Glomerular endothelial cell (primary cell): ENCODE measurements at regions not wholly inside any gene's neighbourhood (a gene's known extent, or its start where the extent isn't known, plus 50 kb on each side); places are given as distances from the start of the nearest gene placed in this dataset.
"Not testable (repeated sequence)": the region's sequence is repeated elsewhere in the genome, so short reads cannot be mapped to it uniquely, and the experiment has no call there.

Experiments
- DNase-seq: peaks from one replicate; pipeline ENCODE4 v3.0.0-alpha.2; 2011; ENCODE audit warnings: low read depth, low spot score; ENCODE audit errors: extremely low read depth

DNA sequence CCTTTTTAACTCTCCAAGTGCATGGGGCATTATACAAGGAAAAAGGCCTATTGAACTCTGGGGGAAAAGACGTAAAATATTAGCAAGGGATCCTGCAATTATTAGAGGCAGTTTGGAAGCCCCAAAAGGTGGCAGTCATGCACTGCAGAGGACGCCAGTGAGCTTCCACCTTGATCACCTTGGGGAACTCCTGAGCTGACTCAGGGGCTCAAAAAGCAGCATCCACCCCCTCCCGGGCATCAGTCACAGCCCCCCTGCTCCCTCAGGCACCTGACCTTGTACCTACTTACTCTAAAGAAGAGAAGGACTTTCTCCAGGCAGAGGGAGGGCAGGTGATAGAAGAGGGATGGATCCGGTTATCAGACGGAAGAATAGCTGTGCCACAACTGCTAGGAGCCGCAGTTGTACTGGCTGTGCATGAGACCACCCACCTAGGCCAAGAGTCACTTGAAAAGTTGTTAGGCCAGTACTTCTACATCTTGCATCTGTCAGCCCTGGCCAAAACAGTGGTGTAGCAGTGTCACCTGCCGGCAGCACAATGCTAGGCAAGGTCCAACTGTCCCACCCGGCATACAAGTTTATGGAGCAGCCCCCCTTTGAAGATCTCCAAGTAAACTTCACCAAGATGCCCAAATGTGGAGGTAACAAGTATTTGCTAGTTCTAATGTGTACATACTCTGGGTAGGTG is 601.6 kb downstream of the UQCRFS1 start:
- DNase-seq, result not testable (repeated sequence)

- no peak for DNase-seq
These were observed 602.2 kb downstream of the UQCRFS1 start for GRCh38 chr19:28610731-28611130.

GRCh38 chr19:28609944-28610343 is 603.0 kb downstream of the UQCRFS1 start:
- DNase-seq, result no peak

DNA sequence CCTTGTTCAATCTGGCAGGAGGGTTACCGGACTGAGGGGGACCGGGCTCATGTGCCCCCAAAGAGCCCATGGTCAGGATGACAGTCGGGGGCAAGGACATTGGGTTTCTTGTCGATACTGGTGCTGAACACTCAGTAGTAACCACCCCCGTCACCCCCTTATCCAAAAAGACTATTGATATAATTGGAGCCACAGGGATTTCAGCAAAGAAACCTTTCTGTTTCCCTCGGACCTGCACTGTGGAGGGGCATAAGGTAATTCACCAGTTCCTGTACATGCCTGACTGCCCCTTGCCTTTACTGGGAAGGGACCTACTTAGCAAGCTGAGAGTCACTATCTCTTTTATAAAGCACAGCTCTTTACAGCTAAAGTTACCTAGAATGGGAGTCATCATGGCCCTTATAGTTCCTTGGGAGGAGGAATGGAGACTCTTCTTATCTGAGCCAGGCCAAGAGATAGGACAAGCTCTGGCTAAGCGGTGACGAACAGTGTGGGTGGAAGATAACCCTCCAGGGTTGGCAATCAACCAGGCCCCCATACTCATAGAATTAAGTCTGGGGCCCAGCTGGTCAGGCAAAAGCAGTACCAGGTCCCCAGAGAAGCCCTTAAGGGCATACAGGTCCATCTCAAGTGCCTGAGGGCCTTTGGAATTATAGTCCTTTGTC is 603.7 kb downstream of the UQCRFS1 start:
- no peak for DNase-seq

- no peak for DNase-seq
These were observed 604.7 kb downstream of the UQCRFS1 start for GRCh38 chr19:28608292-28608691.

DNA sequence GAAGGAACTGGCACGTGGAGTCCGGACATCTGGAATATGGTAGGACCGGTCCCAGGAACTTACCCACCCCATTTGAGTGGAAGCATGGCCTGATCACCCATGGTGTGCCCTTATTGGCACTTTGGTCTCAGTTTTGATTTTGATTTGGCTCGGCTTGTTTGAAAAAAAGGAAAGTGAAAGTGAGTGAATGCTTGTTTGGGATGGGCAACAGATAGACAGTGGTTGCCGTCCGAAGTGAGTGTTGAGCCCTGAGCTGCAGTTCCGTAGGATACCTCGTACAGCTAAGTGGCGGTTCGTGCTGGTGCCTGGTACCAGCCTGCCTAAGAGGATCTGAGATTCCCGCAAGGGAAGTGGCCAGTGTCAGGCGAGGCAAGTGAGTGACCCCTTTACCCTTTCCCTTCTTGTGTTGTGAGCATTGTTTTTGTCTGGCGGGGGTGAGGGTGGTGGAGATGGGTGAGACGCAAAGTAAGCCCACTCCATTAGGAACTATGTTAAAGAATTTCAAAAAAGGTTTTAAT is 605.8 kb downstream of the UQCRFS1 start:
- DNase-seq, result no peak

DNA sequence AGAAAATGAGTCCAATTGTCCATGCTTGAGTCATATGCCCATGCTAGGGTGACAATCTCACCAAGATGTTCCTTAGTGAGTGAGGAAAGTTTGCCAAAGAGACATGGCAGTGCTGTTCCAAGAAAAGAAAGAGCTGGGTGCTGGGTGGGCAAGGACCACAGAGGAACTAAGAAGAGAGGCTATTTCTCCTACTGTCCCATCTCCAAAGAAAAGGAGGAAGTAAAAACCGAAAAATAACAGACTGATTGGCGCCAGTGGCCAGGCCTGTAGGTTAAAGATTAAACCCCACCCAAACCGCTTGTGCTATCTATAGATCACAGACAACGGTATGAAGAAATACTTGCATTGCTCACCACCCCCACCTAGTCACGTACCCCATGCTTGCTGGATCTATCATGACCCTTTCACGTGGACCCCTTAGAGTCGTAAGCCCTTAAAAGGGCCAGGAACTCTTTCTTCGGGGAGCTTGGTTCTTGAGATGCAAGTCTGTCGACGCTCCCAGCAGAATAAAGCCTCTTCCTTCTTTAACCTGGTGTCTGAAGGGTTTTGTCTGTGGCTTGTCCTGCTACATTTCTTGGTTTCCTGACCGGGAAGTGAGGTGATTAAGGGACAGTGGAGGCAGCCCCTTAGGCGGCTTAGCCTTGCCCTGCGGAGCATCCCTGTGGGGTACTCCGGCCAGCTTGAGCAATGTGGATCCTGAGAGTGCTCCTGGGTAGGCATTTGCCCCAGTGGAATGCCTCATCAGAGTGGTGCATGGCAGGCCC is 606.5 kb downstream of the UQCRFS1 start:
- no peak for DNase-seq

GRCh38 chr19:28605501-28606268 is 607.3 kb downstream of the UQCRFS1 start:
- DNase-seq, result no peak

GRCh38 chr19:28603453-28603852 is 609.5 kb downstream of the UQCRFS1 start:
- DNase-seq, result no peak

GRCh38 chr19:28602675-28603298 is 610.2 kb downstream of the UQCRFS1 start:
- no peak for DNase-seq

GRCh38 chr19:28601723-28602440 is 611.1 kb downstream of the UQCRFS1 start:
- no peak for DNase-seq

DNA sequence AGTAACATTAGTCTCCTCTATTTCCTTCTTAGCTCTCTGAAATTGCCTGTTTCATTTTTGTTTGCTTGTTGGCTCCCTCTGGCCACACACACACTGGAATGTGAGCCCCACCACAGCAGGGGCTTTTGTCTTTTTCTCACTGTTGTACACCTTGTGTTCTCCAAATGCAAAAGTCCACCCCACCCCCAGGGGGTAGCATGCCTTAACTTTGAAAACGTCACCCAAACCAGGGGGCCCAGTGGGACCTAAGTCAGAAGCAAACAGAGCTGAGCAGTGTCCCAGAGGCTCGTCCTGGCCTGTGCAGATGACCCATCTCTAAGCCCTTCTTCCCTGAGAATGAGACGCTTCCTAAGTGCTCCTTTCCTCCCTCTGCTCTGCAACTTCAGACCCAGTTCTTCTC is 614.1 kb downstream of the UQCRFS1 start:
- no peak for DNase-seq

DNA sequence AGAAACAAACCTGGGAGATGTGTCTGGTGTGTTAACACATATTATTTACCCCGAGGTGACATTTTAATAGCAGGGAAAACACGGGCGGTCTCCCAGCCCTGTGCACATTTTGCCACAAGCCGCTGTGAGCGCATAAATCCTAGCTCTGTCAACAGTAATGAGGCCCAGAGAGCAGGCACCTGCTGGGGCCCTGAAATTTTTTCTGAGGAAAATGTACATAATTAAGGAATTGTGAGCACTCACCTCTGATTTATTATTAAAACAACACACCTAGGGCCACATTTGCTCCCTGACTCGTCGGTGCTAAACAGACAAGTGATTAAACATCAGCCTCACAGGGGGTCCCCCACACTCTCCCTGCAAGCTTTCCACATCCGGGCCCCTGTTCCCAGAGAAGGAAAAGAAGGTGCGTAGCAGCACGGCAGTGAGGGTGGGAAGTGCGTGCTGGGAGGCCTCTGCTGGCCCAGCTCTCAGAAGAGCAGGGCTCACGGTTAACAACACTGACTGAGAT is 616.3 kb downstream of the UQCRFS1 start:
- no peak for DNase-seq

DNA sequence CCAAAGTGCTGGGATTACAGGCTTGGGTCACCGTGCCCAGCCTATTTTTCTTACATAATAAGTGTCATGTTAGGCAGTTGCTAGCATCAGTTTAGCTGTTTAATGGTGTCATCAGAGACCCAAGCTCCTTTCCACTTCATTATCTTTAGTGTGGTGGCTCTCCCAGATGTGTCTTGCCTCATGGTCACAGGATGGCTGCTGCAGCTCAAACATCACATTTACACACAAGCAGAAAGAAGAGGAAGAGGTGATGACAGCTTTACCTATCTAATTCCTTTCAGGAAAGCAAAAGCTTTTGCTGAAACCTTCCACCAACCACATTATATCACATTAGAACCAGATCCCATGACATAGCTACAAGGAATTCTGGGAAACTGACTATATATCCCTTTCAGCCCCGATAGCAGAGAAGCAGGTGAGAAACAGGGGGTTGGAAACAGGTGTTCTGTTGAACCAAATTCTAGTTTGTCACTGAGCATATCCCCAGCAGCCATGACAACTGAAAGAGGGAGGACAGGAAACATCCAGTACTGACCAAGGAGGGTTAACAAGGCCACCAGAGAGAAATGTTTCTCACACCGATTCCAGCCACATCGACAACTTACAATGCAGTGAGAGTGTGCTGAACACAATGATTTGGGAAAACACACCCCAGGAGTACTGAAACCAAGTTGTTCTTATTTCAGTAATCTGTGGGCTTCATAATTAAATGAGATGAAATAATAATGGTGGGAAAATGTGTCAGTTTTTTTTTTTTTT is 617.0 kb downstream of the UQCRFS1 start:
- no peak for DNase-seq

GRCh38 chr19:28594737-28595136 is 618.2 kb downstream of the UQCRFS1 start:
- no peak for DNase-seq

GRCh38 chr19:28589991-28590411 is 623.0 kb downstream of the UQCRFS1 start:
- not testable (repeated sequence) for DNase-seq

DNA sequence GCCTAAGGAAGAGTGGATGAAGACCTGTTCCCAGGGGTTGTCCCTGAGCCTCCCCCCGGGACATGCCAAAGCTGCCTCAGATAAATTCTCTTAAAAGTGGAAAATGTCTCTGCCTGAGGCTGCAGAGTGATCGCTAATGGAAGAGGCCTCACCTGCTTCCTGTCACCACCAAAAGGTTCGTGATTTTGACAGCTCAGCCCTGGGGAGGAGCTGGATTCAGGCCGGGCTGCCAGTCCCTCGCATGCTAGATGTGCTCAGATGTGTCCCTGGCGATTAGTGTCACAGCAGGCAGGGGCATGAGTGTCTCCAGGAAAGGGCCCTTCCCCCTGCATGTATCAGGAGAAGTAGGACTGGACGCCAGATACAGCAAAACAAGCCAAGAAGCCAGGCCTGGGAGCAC is 626.5 kb downstream of the UQCRFS1 start:
- DNase-seq, result no peak

GRCh38 chr19:28585796-28586195 is 627.2 kb downstream of the UQCRFS1 start:
- no peak for DNase-seq

- no peak for DNase-seq
These were observed 629.2 kb downstream of the UQCRFS1 start for GRCh38 chr19:28583713-28584112.
